PFSK-1 (cell line): ENCODE measurements at regions not wholly inside any gene's neighbourhood (a gene's known extent, or its start where the extent isn't known, plus 50 kb on each side); places are given as distances from the start of the nearest gene placed in this dataset.

Source experiments
- FOXP2 ChIP-seq: optimal IDR thresholded peaks from 2 replicates; pipeline ENCODE3; 2011; ENCODE audit warnings: borderline replicate concordance, control low read depth, inconsistent platforms; ENCODE audit not compliant: insufficient read depth; ENCODE audit errors: extremely low read length, extremely low read depth
- POLR2AphosphoS5 ChIP-seq: IDR thresholded peaks from 2 replicates; pipeline ENCODE4 v1.6.1; 2012; ENCODE audit warnings: low read depth, mild to moderate bottlenecking, control low read depth, low read length, moderate library complexity
- SIN3A ChIP-seq: IDR thresholded peaks from 2 replicates; pipeline ENCODE4 v1.6.1; 2012; ENCODE audit warnings: mild to moderate bottlenecking, low read length, moderate library complexity, borderline replicate concordance; ENCODE audit not compliant: insufficient read depth
- TAF1 ChIP-seq: IDR thresholded peaks from 2 replicates; pipeline ENCODE4 v1.6.1; 2012; ENCODE audit warnings: low read length, control low read depth, borderline replicate concordance; ENCODE audit not compliant: insufficient read depth
- TF ChIP-seq, protein P1 (sequence below), 2 experiments: IDR thresholded peaks; 2 replicates each; pipeline versions ENCODE4 v1.6.1 to v1.8.0; 2011 to 2012; ENCODE audit warnings: low read depth in 2 of 2, low read length in 2 of 2, control low read depth in 1 of 2, inconsistent platforms in 1 of 2, mild to moderate bottlenecking in 1 of 2, moderate library complexity in 1 of 2; ENCODE audit not compliant: insufficient read depth in 1 of 2

DNA sequence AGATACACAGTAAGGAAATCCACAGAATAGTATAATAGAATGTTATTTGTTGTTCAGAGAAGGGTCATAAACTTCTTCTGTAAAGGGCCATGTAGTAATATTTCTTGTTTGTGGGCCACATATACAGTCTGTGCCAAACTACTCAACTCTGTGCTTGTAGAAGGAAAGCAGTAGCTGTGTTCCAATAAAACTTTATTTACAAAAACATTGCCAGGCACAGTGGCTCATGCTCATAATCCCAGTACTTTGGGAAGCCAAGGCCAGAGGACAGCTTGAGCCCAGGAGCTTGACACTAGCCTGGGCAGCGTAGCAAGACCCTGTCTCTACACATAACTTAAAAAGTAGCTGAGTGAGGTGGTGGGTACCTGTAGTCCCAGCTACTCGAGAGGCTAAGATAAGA, 612.8 kb upstream of the PSMD7 start:
- no peak for TF ChIP-seq FOXP2
- TF ChIP-seq TAF1 = no peak
- TF ChIP-seq, protein P1, sequence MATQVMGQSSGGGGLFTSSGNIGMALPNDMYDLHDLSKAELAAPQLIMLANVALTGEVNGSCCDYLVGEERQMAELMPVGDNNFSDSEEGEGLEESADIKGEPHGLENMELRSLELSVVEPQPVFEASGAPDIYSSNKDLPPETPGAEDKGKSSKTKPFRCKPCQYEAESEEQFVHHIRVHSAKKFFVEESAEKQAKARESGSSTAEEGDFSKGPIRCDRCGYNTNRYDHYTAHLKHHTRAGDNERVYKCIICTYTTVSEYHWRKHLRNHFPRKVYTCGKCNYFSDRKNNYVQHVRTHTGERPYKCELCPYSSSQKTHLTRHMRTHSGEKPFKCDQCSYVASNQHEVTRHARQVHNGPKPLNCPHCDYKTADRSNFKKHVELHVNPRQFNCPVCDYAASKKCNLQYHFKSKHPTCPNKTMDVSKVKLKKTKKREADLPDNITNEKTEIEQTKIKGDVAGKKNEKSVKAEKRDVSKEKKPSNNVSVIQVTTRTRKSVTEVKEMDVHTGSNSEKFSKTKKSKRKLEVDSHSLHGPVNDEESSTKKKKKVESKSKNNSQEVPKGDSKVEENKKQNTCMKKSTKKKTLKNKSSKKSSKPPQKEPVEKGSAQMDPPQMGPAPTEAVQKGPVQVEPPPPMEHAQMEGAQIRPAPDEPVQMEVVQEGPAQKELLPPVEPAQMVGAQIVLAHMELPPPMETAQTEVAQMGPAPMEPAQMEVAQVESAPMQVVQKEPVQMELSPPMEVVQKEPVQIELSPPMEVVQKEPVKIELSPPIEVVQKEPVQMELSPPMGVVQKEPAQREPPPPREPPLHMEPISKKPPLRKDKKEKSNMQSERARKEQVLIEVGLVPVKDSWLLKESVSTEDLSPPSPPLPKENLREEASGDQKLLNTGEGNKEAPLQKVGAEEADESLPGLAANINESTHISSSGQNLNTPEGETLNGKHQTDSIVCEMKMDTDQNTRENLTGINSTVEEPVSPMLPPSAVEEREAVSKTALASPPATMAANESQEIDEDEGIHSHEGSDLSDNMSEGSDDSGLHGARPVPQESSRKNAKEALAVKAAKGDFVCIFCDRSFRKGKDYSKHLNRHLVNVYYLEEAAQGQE (IDR thresholded peaks at IDR 0.05; ENCODE audit: insufficient read depth in 1 of 2, low read depth in 2 of 2, low read length in 2 of 2) = no peak
- TF ChIP-seq SIN3A = no peak
- no peak for TF ChIP-seq POLR2AphosphoS5

DNA sequence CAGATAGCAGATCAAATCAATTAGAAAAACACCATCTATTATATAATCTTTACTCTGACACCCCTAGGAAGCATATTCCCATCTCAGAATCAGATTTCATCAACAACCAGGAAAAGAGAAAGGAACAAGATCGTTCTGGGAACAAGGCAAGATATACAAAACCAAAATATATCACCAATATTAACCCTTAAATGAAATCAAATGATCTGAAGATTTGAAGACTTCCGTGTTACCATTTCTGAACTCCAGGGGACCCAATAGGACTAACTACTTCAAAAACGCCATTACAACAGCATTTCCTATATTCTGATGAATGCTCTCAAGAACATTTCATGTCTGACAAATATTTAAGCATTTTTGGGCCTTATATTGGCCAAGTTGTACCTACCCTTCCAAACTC, 624.2 kb upstream of the ZFHX3 start:
- TF ChIP-seq SIN3A (no peak), FOXP2 (no peak), TAF1 (no peak), POLR2AphosphoS5 (no peak)
- TF ChIP-seq, protein P1 (IDR thresholded peaks at IDR 0.05; ENCODE audit: insufficient read depth in 1 of 2, low read depth in 2 of 2, low read length in 2 of 2) = no peak

GRCh38 chr16:73670836-73671820, 623.2 kb upstream of the ZFHX3 start:
- no peak for TF ChIP-seq SIN3A
- TF ChIP-seq TAF1 = no peak
- no peak for TF ChIP-seq FOXP2
- TF ChIP-seq POLR2AphosphoS5 = no peak
- TF ChIP-seq, protein P1 (IDR thresholded peaks at IDR 0.05; ENCODE audit: insufficient read depth in 1 of 2, low read depth in 2 of 2, low read length in 2 of 2) = no peak

DNA sequence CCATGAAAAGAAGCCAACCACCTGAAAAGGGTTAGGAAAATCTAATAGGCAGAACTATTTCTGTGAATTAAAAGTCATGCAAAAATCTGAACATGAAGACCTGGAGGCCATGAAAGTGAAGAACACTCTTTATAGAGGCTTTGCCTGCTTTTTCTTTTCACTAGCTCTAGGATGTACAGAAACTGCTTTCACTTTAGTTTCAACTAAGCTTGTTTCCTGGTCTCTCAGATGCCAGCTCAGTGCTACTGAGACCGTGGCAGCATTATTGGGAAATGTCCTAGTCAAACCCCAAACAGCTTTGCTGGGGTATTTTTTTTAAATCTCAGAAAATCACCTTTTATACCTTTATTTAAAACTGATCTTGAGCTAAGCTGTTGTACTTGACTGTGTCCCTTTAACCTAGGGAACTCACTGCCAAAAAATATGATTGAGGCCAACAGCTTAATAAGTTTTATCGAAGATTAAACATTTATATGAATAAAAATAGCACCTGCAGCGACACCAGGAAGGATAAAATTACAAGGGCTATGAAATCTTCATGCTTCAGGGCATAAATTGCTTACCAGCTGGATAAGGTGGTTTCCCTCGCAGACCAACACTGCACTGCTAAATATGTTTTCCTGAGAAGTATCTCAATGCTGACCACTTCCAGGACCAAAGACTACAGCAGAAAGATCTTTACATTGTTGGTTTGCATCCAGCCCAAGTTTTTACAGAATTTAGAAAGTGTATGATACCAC, 621.8 kb upstream of the ZFHX3 start:
- TF ChIP-seq FOXP2 = no peak
- TF ChIP-seq SIN3A = no peak
- TF ChIP-seq TAF1 = no peak
- TF ChIP-seq POLR2AphosphoS5 = no peak
- TF ChIP-seq, protein P1 (IDR thresholded peaks at IDR 0.05; ENCODE audit: insufficient read depth in 1 of 2, low read depth in 2 of 2, low read length in 2 of 2) = no peak
